Progenitor cell of endocrine pancreas (in vitro differentiated cells): ENCODE measurements at regions not wholly inside any gene's neighbourhood (a gene's known extent, or its start where the extent isn't known, plus 50 kb on each side); places are given as distances from the start of the nearest gene placed in this dataset.

Experiments used
- DNase-seq: peaks from one replicate; pipeline ENCODE4 v3.0.0; 2021; ENCODE audit warnings: low spot score; ENCODE audit not compliant: unreplicated experiment
- H3K27ac Mint-ChIP-seq: 2 replicates; pipeline ENCODE4 v1.8.0; 2021; ENCODE audit warnings: mild to moderate bottlenecking, moderate library complexity, mixed read lengths
- H3K27me3 Mint-ChIP-seq: 2 replicates; pipeline ENCODE4 v1.8.0; 2021; ENCODE audit warnings: mixed read lengths
- H3K36me3 Mint-ChIP-seq: 2 replicates; pipeline ENCODE4 v1.8.0; 2022; ENCODE audit warnings: mixed read lengths; ENCODE audit not compliant: insufficient read depth
- H3K4me1 Mint-ChIP-seq: 2 replicates; pipeline ENCODE4 v1.8.0; 2021; ENCODE audit warnings: low read depth, mixed read lengths
- H3K4me3 Mint-ChIP-seq: 2 replicates; pipeline ENCODE4 v1.8.0; 2021; ENCODE audit warnings: low read depth, mild to moderate bottlenecking, moderate library complexity, mixed read lengths
- H3K9me3 Mint-ChIP-seq: 2 replicates; pipeline ENCODE4 v1.8.0; 2021; ENCODE audit warnings: low read depth, mixed read lengths
- CTCF ChIP-seq: fragments of 200-600 bp; sonication (generic); IDR thresholded peaks from one replicate; pipeline ENCODE4 v1.5.0; 2021; ENCODE audit warnings: antibody characterized with exemption, mild to moderate bottlenecking; ENCODE audit not compliant: unreplicated experiment

- Mint-ChIP-seq H3K36me3 (no peaks in the 10 kb centered on the region), H3K9me3 (peaks cover 15% of the 10 kb centered on the region), H3K27ac (no peak overlapping the region), H3K4me1 (no peaks in the 10 kb centered on the region), H3K27me3 (no peaks in the 10 kb centered on the region), H3K4me3 (no peak overlapping the region)
- no peak for TF ChIP-seq CTCF
- DNase-seq = no peak
These were observed 438.8 kb upstream of the SEMA6A start for GRCh38 chr5:117013280-117013877.

GRCh38 chr5:117010574-117010973 is 436.0 kb upstream of the SEMA6A start:
- H3K4me1 Mint-ChIP-seq = no peaks in the 10 kb centered on the region
- H3K9me3 Mint-ChIP-seq = peaks cover 15% of the 10 kb centered on the region
- no peaks in the 10 kb centered on the region for H3K27me3 Mint-ChIP-seq
- H3K36me3 Mint-ChIP-seq = no peaks in the 10 kb centered on the region
- no peak for TF ChIP-seq CTCF
- no peak for DNase-seq
- H3K27ac Mint-ChIP-seq = no peak overlapping the region
- H3K4me3 Mint-ChIP-seq = no peak overlapping the region

GRCh38 chr5:116998024-116998423 is 423.4 kb upstream of the SEMA6A start:
- H3K4me1 Mint-ChIP-seq = peaks cover under 1% of the 10 kb centered on the region
- no peak overlapping the region for H3K27ac Mint-ChIP-seq
- peaks cover 2% of the 10 kb centered on the region for H3K9me3 Mint-ChIP-seq
- H3K36me3 Mint-ChIP-seq = no peaks in the 10 kb centered on the region
- no peak for DNase-seq
- no peaks in the 10 kb centered on the region for H3K27me3 Mint-ChIP-seq
- TF ChIP-seq CTCF = no peak
- H3K4me3 Mint-ChIP-seq = no peak overlapping the region

- no peak overlapping the region for H3K4me3 Mint-ChIP-seq
- no peaks in the 10 kb centered on the region for H3K36me3 Mint-ChIP-seq
- TF ChIP-seq CTCF = no peak
- no peaks in the 10 kb centered on the region for H3K9me3 Mint-ChIP-seq
- H3K27ac Mint-ChIP-seq = no peak overlapping the region
- no peak for DNase-seq
- peaks cover 16% of the 10 kb centered on the region for H3K4me1 Mint-ChIP-seq
- no peaks in the 10 kb centered on the region for H3K27me3 Mint-ChIP-seq
These were observed 418.1 kb upstream of the SEMA6A start for GRCh38 chr5:116992681-116993080.

GRCh38 chr5:116989995-116990394 is 415.4 kb upstream of the SEMA6A start:
- peaks cover 16% of the 10 kb centered on the region for H3K4me1 Mint-ChIP-seq
- no peak overlapping the region for H3K27ac Mint-ChIP-seq
- DNase-seq = no peak
- H3K36me3 Mint-ChIP-seq = no peaks in the 10 kb centered on the region
- no peak overlapping the region for H3K4me3 Mint-ChIP-seq
- H3K9me3 Mint-ChIP-seq = no peaks in the 10 kb centered on the region
- TF ChIP-seq CTCF = no peak
- H3K27me3 Mint-ChIP-seq = no peaks in the 10 kb centered on the region
